GM12873 (cell line): ENCODE measurements at regions not wholly inside any gene's neighbourhood (a gene's known extent, or its start where the extent isn't known, plus 50 kb on each side); places are given as distances from the start of the nearest gene placed in this dataset.

ENCODE experiments used
- CTCF ChIP-seq: IDR thresholded peaks from 2 replicates; pipeline ENCODE4 v1.5.1; 2012; ENCODE audit warnings: low read depth, mild to moderate bottlenecking, moderate library complexity, low read length, control low read depth; ENCODE audit not compliant: insufficient read depth; ENCODE audit errors: missing control alignments

- TF ChIP-seq CTCF, result no peak
Observed at GRCh38 chr4:142923619-142924018, 77.5 kb upstream of the INPP4B start.

GRCh38 chr4:142925161-142925560, 79.1 kb upstream of the INPP4B start:
- no peak for TF ChIP-seq CTCF

DNA sequence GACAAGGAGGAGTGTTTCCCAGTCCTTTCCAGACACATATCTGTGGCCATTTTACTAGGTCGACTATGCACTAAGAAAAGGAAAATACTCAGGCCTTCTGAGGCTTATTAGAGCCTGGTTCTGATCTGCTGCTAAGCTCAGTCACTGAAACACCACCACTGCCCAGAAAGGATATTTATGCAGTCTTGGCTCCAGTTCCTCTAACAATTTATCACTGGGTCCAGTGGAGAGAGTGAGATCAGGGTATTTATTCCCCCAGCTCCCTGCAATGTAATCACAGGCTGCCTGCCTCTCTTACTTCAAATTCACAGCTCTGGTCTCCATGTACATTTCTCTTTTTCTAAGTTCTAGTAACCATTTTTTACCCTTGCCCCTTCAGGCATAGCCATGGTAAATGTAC, 81.6 kb upstream of the INPP4B start:
- TF ChIP-seq CTCF, result no peak

- no peak for TF ChIP-seq CTCF
Observed at GRCh38 chr4:142929526-142929925, 83.4 kb upstream of the INPP4B start.

- no peak for TF ChIP-seq CTCF
Observed at GRCh38 chr4:142933207-142933606, 87.1 kb upstream of the INPP4B start.

- no peak for TF ChIP-seq CTCF
Observed at GRCh38 chr4:142940425-142941330, 94.6 kb upstream of the INPP4B start.

- no peak for TF ChIP-seq CTCF
Observed at GRCh38 chr4:142944565-142944964, 98.5 kb upstream of the INPP4B start.
